HG03045 (cell line): ENCODE measurements at regions not wholly inside any gene's neighbourhood (a gene's known extent, or its start where the extent isn't known, plus 50 kb on each side); places are given as distances from the start of the nearest gene placed in this dataset.

ENCODE experiments used
- ATAC-seq: cut with Tn5 transposase; IDR thresholded peaks from one replicate; pipeline ENCODE4 v1.9.1; 2021; ENCODE audit warnings: mild to moderate bottlenecking, moderate library complexity; ENCODE audit not compliant: unreplicated experiment

- no peak for ATAC-seq
Measured at GRCh38 chr9:129390541-129390940, 212.5 kb upstream of the IER5L start.

GRCh38 chr9:129387822-129388221 lies 209.8 kb upstream of the IER5L start:
- no peak for ATAC-seq

- ATAC-seq: no peak
Measured at GRCh38 chr9:129386812-129387177, 208.7 kb upstream of the IER5L start.

GRCh38 chr9:129385211-129385934 lies 207.3 kb upstream of the IER5L start:
- no peak for ATAC-seq

GRCh38 chr9:129384491-129385210 lies 206.6 kb upstream of the IER5L start:
- no peak for ATAC-seq

- ATAC-seq: no peak
Measured at GRCh38 chr9:129383561-129384490, 205.8 kb upstream of the IER5L start.

- ATAC-seq: no peak
Measured at GRCh38 chr9:129383019-129383560, 205.0 kb upstream of the IER5L start.

GRCh38 chr9:129382281-129383018 lies 204.4 kb upstream of the IER5L start:
- no peak for ATAC-seq

- no peak for ATAC-seq
Measured at GRCh38 chr9:129381481-129381957, 203.5 kb upstream of the IER5L start.

GRCh38 chr9:129380961-129381401 lies 202.9 kb upstream of the IER5L start:
- no peak for ATAC-seq

- no peak for ATAC-seq
Measured at GRCh38 chr9:129379886-129380285, 201.8 kb upstream of the IER5L start.

- no peak for ATAC-seq
Measured at GRCh38 chr9:129379181-129379836, 201.2 kb upstream of the IER5L start.

- no peak for ATAC-seq
Measured at GRCh38 chr9:129377931-129378661, 200.0 kb upstream of the IER5L start.

GRCh38 chr9:129377181-129377580 lies 199.1 kb upstream of the IER5L start:
- no peak for ATAC-seq

- ATAC-seq: no peak
Measured at GRCh38 chr9:129375845-129376244, 197.8 kb upstream of the IER5L start.

- no peak for ATAC-seq
Measured at GRCh38 chr9:129374651-129375050, 196.6 kb upstream of the IER5L start.

GRCh38 chr9:129374231-129374630 lies 196.2 kb upstream of the IER5L start:
- no peak for ATAC-seq

GRCh38 chr9:129373361-129373760 lies 195.3 kb upstream of the IER5L start:
- no peak for ATAC-seq

- ATAC-seq: no peak
Measured at GRCh38 chr9:129370770-129371169, 192.7 kb upstream of the IER5L start.
